ENCODE measurements at regions not wholly inside any gene's neighbourhood (a gene's known extent, or its start where the extent isn't known, plus 50 kb on each side); places are given as distances from the start of the nearest gene placed in this dataset.
A peak's percentile ranks its signal among the peaks of the same experiment; 100 is the strongest.

DNA sequence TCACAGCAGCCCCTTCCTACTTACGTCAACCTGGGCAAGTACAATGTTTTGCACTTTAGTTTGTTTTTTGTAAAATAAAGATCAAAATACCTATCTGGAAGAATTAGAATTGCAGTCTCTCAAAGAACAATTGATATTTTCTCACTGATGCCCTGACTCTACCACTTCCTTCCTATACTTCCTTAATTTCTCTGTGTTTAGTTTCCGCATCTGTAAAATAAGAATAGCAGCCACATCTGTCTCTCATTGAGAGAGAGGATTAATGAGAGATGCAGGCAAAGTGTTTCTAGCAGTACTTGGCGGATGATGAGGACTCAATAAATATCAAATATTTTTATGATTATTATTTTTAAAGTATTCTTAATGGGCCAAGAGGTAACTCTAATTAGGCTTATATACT is 122.6 kb upstream of the PIEZO2 start:
- TF ChIP-seq, protein P1, sequence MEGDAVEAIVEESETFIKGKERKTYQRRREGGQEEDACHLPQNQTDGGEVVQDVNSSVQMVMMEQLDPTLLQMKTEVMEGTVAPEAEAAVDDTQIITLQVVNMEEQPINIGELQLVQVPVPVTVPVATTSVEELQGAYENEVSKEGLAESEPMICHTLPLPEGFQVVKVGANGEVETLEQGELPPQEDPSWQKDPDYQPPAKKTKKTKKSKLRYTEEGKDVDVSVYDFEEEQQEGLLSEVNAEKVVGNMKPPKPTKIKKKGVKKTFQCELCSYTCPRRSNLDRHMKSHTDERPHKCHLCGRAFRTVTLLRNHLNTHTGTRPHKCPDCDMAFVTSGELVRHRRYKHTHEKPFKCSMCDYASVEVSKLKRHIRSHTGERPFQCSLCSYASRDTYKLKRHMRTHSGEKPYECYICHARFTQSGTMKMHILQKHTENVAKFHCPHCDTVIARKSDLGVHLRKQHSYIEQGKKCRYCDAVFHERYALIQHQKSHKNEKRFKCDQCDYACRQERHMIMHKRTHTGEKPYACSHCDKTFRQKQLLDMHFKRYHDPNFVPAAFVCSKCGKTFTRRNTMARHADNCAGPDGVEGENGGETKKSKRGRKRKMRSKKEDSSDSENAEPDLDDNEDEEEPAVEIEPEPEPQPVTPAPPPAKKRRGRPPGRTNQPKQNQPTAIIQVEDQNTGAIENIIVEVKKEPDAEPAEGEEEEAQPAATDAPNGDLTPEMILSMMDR (IDR thresholded peaks at IDR 0.05; ENCODE audit: extremely low read depth, low read depth, low read length), result no peak
- Histone ChIP-seq H3K36me3 (ENCODE audit: insufficient read depth, low read length) (no peaks in the 10 kb centered on the region), H3K4me3 (ENCODE audit: insufficient read depth, low read length) (no peak overlapping the region), H3K4me1 (ENCODE audit: insufficient read depth, low read length) (peaks cover 8% of the 10 kb centered on the region), H3K79me2 (ENCODE audit: insufficient read depth, low read length) (no peaks in the 10 kb centered on the region), H3K4me2 (ENCODE audit: insufficient read depth, low read length) (no peak overlapping the region), H3K9me3 (ENCODE audit: low read depth, low read length) (no peaks in the 10 kb centered on the region), H3K27ac (ENCODE audit: low read depth, low read length) (no peak overlapping the region), H3K27me3 (ENCODE audit: insufficient read depth, low read length) (no peaks in the 10 kb centered on the region), H4K20me1 (ENCODE audit: insufficient read depth, low read length) (no peaks in the 10 kb centered on the region), H2AFZ (ENCODE audit: low read length) (no peak overlapping the region)
- peak; percentile 62 for DNase-seq (ENCODE audit: insufficient read length, low spot score, missing footprints)

DNA sequence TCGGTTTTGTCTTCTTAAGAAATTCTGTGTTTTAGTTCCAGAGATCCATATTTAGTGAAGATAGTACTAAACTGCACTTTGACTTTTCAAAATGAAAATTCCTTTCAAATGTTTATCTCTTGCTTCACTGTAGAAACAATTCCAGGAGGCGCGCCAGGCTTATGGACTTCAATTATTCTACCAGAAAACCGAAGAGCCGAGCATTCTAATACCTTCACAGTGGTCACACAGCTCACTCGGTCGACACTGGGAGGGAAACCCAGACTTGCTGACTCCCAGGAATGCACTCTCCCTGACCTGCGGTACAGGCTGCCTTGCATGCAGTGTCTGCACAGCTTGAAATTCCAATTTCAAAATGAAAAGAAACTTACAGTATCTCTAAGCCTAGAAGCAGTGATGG is 119.9 kb upstream of the PIEZO2 start:
- Histone ChIP-seq H3K27ac (ENCODE audit: low read depth, low read length) (no peak overlapping the region), H3K79me2 (ENCODE audit: insufficient read depth, low read length) (no peaks in the 10 kb centered on the region), H3K4me1 (ENCODE audit: insufficient read depth, low read length) (peaks cover 8% of the 10 kb centered on the region), H3K27me3 (ENCODE audit: insufficient read depth, low read length) (no peaks in the 10 kb centered on the region), H2AFZ (ENCODE audit: low read length) (peak overlapping the region; percentile 79), H3K4me2 (ENCODE audit: insufficient read depth, low read length) (peak overlapping the region; percentile 68), H3K9me3 (ENCODE audit: low read depth, low read length) (no peaks in the 10 kb centered on the region), H4K20me1 (ENCODE audit: insufficient read depth, low read length) (no peaks in the 10 kb centered on the region), H3K36me3 (ENCODE audit: insufficient read depth, low read length) (no peaks in the 10 kb centered on the region), H3K4me3 (ENCODE audit: insufficient read depth, low read length) (peak overlapping the region; percentile 55)
- TF ChIP-seq, protein P1 (IDR thresholded peaks at IDR 0.05; ENCODE audit: extremely low read depth, low read depth, low read length), result no peak
- peak; percentile 18 for DNase-seq (ENCODE audit: insufficient read length, low spot score, missing footprints)

DNA sequence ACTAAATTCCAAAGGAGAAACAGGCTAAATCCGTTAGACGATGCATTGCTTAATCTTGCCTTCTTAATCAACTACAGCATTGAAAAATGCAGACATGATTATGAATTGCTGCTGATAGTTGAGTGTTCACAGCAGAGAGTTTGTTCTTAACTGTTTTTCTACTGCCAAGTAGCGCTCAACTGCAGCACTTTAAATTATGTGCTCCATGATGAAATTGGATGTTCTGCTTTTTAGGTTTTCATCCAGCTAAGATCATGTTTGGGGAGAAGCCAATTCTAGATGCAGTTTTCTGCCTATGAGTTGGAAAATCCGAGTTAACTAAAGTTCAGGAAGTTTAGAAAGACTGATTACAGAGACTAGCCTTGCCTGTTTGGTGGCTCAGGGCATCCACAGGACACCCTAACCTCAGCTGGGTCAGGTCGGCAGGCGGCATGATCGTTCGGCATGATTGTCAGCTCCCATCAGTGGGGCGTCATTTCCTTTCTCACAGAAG is 119.4 kb upstream of the PIEZO2 start:
- Histone ChIP-seq H4K20me1 (ENCODE audit: insufficient read depth, low read length) (no peaks in the 10 kb centered on the region), H3K4me2 (ENCODE audit: insufficient read depth, low read length) (peak overlapping the region; percentile 68), H3K27me3 (ENCODE audit: insufficient read depth, low read length) (no peaks in the 10 kb centered on the region), H2AFZ (ENCODE audit: low read length) (peak overlapping the region; percentile 79), H3K9me3 (ENCODE audit: low read depth, low read length) (no peaks in the 10 kb centered on the region), H3K4me3 (ENCODE audit: insufficient read depth, low read length) (peak overlapping the region; percentile 55), H3K79me2 (ENCODE audit: insufficient read depth, low read length) (no peaks in the 10 kb centered on the region), H3K36me3 (ENCODE audit: insufficient read depth, low read length) (no peaks in the 10 kb centered on the region), H3K27ac (ENCODE audit: low read depth, low read length) (no peak overlapping the region), H3K4me1 (ENCODE audit: insufficient read depth, low read length) (peaks cover 8% of the 10 kb centered on the region)
- TF ChIP-seq, protein P1 (IDR thresholded peaks at IDR 0.05; ENCODE audit: extremely low read depth, low read depth, low read length), result no peak
- no peak for DNase-seq (ENCODE audit: insufficient read length, low spot score, missing footprints)

DNA sequence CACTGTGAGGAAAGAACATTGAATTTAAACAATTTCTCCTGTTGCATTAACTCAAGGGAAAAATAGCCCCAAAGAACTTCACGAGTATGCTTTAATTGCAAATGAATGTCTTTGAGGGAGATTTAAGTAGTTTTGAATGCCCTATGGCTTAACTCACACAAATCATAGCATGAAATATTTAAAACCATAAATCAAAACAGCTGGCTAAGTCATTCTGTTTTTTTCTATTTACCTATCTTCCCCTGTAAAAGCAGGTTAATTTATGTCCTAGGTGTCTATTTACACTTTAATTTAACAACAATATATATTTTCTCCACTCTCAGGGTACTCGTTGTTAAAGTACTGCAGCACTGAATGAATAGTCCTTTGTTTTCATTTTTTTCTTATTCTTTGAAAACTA is 118.8 kb upstream of the PIEZO2 start:
- Histone ChIP-seq H3K4me3 (ENCODE audit: insufficient read depth, low read length) (no peak overlapping the region), H2AFZ (ENCODE audit: low read length) (no peak overlapping the region), H3K4me2 (ENCODE audit: insufficient read depth, low read length) (peak overlapping the region; percentile 68), H3K79me2 (ENCODE audit: insufficient read depth, low read length) (no peaks in the 10 kb centered on the region), H3K27me3 (ENCODE audit: insufficient read depth, low read length) (no peaks in the 10 kb centered on the region), H3K4me1 (ENCODE audit: insufficient read depth, low read length) (peaks cover 8% of the 10 kb centered on the region), H3K27ac (ENCODE audit: low read depth, low read length) (no peak overlapping the region), H4K20me1 (ENCODE audit: insufficient read depth, low read length) (no peaks in the 10 kb centered on the region), H3K36me3 (ENCODE audit: insufficient read depth, low read length) (no peaks in the 10 kb centered on the region), H3K9me3 (ENCODE audit: low read depth, low read length) (no peaks in the 10 kb centered on the region)
- TF ChIP-seq, protein P1 (IDR thresholded peaks at IDR 0.05; ENCODE audit: extremely low read depth, low read depth, low read length), result no peak
- DNase-seq (ENCODE audit: insufficient read length, low spot score, missing footprints), result no peak

Data from osteoblast (primary cell).